ENCODE measurements at regions not wholly inside any gene's neighbourhood (a gene's known extent, or its start where the extent isn't known, plus 50 kb on each side); places are given as distances from the start of the nearest gene placed in this dataset.
A peak's percentile ranks its signal among the peaks of the same experiment; 100 is the strongest.

- no peak overlapping the region for H3K27ac ChIP-seq (ENCODE audit: low read depth, low read length)
- H3K36me3 ChIP-seq (ENCODE audit: insufficient read depth, low read length) = no peaks in the 10 kb centered on the region
- no peak overlapping the region for H3K9ac ChIP-seq (ENCODE audit: low read length)
- no peaks in the 10 kb centered on the region for H3K9me3 ChIP-seq (ENCODE audit: low read length)
- no peaks in the 10 kb centered on the region for H3K27me3 ChIP-seq (ENCODE audit: control insufficient read depth in 1 of 2, insufficient read depth in 2 of 2, low read length in 2 of 2)
- peaks cover 6% of the 10 kb centered on the region for H3K4me1 ChIP-seq (ENCODE audit: insufficient read depth, low read length)
- no peak overlapping the region for H3K4me3 ChIP-seq (ENCODE audit: low read depth in 1 of 2, low read length in 2 of 2)
Observed at GRCh38 chr12:75822416-75822815, 209.2 kb downstream of the PHLDA1 start.

- Histone ChIP-seq H3K27me3 (ENCODE audit: control insufficient read depth in 1 of 2, insufficient read depth in 2 of 2, low read length in 2 of 2) (no peaks in the 10 kb centered on the region), H3K9me3 (ENCODE audit: low read length) (no peaks in the 10 kb centered on the region), H3K4me1 (ENCODE audit: insufficient read depth, low read length) (peaks cover 6% of the 10 kb centered on the region), H3K36me3 (ENCODE audit: insufficient read depth, low read length) (no peaks in the 10 kb centered on the region), H3K27ac (ENCODE audit: low read depth, low read length) (no peak overlapping the region), H3K9ac (ENCODE audit: low read length) (no peak overlapping the region), H3K4me3 (ENCODE audit: low read depth in 1 of 2, low read length in 2 of 2) (no peak overlapping the region)
Observed at GRCh38 chr12:75820848-75821578, 210.6 kb downstream of the PHLDA1 start.

DNA sequence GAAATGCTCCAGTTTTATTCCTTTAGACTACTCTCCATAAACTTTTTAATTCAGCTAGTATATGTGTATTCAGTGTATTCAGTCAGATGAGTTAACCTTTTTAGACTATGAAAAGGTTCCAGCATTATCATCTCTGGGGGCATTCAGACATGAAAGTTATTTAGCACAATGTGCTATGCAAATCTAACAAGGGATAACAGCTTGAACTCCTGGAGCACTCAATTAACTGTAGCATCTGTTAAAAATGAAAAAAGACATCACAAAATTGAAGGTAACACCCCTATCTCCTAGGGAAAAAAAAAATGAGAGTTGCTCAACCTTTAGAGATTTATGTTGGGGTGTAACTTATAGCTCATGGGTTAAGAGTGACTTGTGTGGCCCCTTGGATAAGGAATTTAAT lies 211.5 kb downstream of the PHLDA1 start:
- no peaks in the 10 kb centered on the region for H3K9me3 ChIP-seq (ENCODE audit: low read length)
- no peaks in the 10 kb centered on the region for H3K36me3 ChIP-seq (ENCODE audit: insufficient read depth, low read length)
- no peak overlapping the region for H3K27ac ChIP-seq (ENCODE audit: low read depth, low read length)
- no peak overlapping the region for H3K4me3 ChIP-seq (ENCODE audit: low read depth in 1 of 2, low read length in 2 of 2)
- peaks cover 16% of the 10 kb centered on the region for H3K4me1 ChIP-seq (ENCODE audit: insufficient read depth, low read length)
- no peaks in the 10 kb centered on the region for H3K27me3 ChIP-seq (ENCODE audit: control insufficient read depth in 1 of 2, insufficient read depth in 2 of 2, low read length in 2 of 2)
- H3K9ac ChIP-seq (ENCODE audit: low read length) = no peak overlapping the region

DNA sequence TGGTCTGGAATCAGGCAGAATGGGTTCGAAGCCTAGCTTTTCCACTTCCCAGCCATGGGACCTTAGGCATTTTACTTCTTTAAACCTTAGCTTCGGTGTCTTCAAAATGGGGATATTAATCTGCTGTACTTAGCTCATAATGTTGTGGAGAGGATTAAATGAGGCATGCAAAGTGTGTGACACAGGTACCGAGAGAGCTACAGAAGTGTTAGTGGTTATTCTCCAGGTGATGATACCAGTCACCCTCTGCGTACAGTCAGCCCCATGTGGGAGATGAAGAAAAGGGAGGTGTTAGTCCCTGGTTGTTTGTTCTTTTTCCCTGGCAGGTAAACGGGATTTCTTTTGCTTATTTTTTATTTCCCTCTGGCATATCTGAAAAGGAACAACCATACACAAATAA lies 212.1 kb downstream of the PHLDA1 start:
- Histone ChIP-seq H3K36me3 (ENCODE audit: insufficient read depth, low read length) (no peaks in the 10 kb centered on the region), H3K9me3 (ENCODE audit: low read length) (no peaks in the 10 kb centered on the region), H3K4me3 (ENCODE audit: low read depth in 1 of 2, low read length in 2 of 2) (no peak overlapping the region)

DNA sequence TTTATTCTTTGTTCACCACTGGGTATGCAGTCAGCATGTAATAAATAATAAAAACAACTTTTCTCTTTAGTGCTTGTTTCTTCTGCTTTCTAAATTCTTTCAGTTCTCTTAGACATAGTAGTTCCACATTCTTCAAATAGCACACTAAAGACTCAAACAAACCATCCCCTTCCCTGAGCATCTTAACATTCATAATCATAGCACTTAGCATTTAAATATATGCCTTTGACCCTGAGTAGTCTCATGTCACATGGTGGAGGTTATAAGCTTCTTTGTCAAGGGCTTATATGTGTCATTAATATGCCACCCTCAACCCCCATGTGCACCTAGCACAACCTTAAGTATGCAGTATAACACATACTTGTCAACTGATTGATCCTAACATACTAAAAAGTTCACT lies 212.7 kb downstream of the PHLDA1 start:
- H3K4me1 ChIP-seq (ENCODE audit: insufficient read depth, low read length) = peaks cover 22% of the 10 kb centered on the region
- H3K27me3 ChIP-seq (ENCODE audit: control insufficient read depth in 1 of 2, insufficient read depth in 2 of 2, low read length in 2 of 2) = no peaks in the 10 kb centered on the region
- no peak overlapping the region for H3K4me3 ChIP-seq (ENCODE audit: low read depth in 1 of 2, low read length in 2 of 2)
- no peaks in the 10 kb centered on the region for H3K36me3 ChIP-seq (ENCODE audit: insufficient read depth, low read length)
- no peak overlapping the region for H3K27ac ChIP-seq (ENCODE audit: low read depth, low read length)
- no peak overlapping the region for H3K9ac ChIP-seq (ENCODE audit: low read length)
- no peaks in the 10 kb centered on the region for H3K9me3 ChIP-seq (ENCODE audit: low read length)

More for the DNA sequence above, 212.1 kb downstream of the PHLDA1 start:
- H3K9ac ChIP-seq (ENCODE audit: low read length) = no peak overlapping the region
- H3K27me3 ChIP-seq (ENCODE audit: control insufficient read depth in 1 of 2, insufficient read depth in 2 of 2, low read length in 2 of 2) = no peaks in the 10 kb centered on the region
- peak overlapping the region; percentile 2 for H3K27ac ChIP-seq (ENCODE audit: low read depth, low read length)
- H3K4me1 ChIP-seq (ENCODE audit: insufficient read depth, low read length) = peaks cover 21% of the 10 kb centered on the region

GRCh38 chr12:75816897-75817296 lies 214.7 kb downstream of the PHLDA1 start:
- no peaks in the 10 kb centered on the region for H3K9me3 ChIP-seq (ENCODE audit: low read length)
- no peak overlapping the region for H3K9ac ChIP-seq (ENCODE audit: low read length)
- no peak overlapping the region for H3K4me3 ChIP-seq (ENCODE audit: low read depth in 1 of 2, low read length in 2 of 2)
- H3K27me3 ChIP-seq (ENCODE audit: control insufficient read depth in 1 of 2, insufficient read depth in 2 of 2, low read length in 2 of 2) = no peaks in the 10 kb centered on the region
- H3K4me1 ChIP-seq (ENCODE audit: insufficient read depth, low read length) = peaks cover 26% of the 10 kb centered on the region
- no peaks in the 10 kb centered on the region for H3K36me3 ChIP-seq (ENCODE audit: insufficient read depth, low read length)
- H3K27ac ChIP-seq (ENCODE audit: low read depth, low read length) = no peak overlapping the region

DNA sequence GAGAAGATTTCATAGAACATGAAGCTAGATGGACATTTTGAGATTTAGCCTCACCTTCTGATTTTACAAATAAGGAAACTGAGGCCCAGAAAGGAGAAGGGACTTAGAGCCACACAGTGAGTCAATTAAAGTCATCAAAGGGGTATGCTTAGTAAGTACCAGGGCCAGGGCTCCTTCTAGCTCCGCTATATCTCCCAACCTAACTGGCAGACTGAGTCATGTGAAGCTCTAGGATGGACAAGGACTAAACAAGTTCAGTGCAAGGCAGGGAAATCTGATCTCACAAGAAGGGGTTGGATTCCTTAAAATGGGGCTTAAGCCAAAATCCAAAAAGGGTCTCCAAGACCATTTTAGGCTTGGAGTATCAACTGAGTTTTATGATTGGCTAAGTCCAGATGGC lies 215.8 kb downstream of the PHLDA1 start:
- no peaks in the 10 kb centered on the region for H3K36me3 ChIP-seq (ENCODE audit: insufficient read depth, low read length)
- H3K4me1 ChIP-seq (ENCODE audit: insufficient read depth, low read length) = peaks cover 19% of the 10 kb centered on the region
- H3K27me3 ChIP-seq (ENCODE audit: control insufficient read depth in 1 of 2, insufficient read depth in 2 of 2, low read length in 2 of 2) = no peaks in the 10 kb centered on the region
- H3K9ac ChIP-seq (ENCODE audit: low read length) = no peak overlapping the region
- H3K9me3 ChIP-seq (ENCODE audit: low read length) = no peaks in the 10 kb centered on the region
- H3K27ac ChIP-seq (ENCODE audit: low read depth, low read length) = peak overlapping the region; percentile 70
- H3K4me3 ChIP-seq (ENCODE audit: low read depth in 1 of 2, low read length in 2 of 2) = no peak overlapping the region

- no peaks in the 10 kb centered on the region for H3K9me3 ChIP-seq (ENCODE audit: low read length)
- H3K36me3 ChIP-seq (ENCODE audit: insufficient read depth, low read length) = no peaks in the 10 kb centered on the region
- H3K4me3 ChIP-seq (ENCODE audit: low read depth in 1 of 2, low read length in 2 of 2) = no peak overlapping the region
- H3K4me1 ChIP-seq (ENCODE audit: insufficient read depth, low read length) = peaks cover 19% of the 10 kb centered on the region
- H3K9ac ChIP-seq (ENCODE audit: low read length) = no peak overlapping the region
- no peaks in the 10 kb centered on the region for H3K27me3 ChIP-seq (ENCODE audit: control insufficient read depth in 1 of 2, insufficient read depth in 2 of 2, low read length in 2 of 2)
- peak overlapping the region; percentile 70 for H3K27ac ChIP-seq (ENCODE audit: low read depth, low read length)
Observed at GRCh38 chr12:75814851-75815754, 216.5 kb downstream of the PHLDA1 start.

- Histone ChIP-seq H3K27me3 (ENCODE audit: control insufficient read depth in 1 of 2, insufficient read depth in 2 of 2, low read length in 2 of 2) (no peaks in the 10 kb centered on the region), H3K9me3 (ENCODE audit: low read length) (no peaks in the 10 kb centered on the region), H3K27ac (ENCODE audit: low read depth, low read length) (no peak overlapping the region), H3K4me1 (ENCODE audit: insufficient read depth, low read length) (peaks cover 19% of the 10 kb centered on the region), H3K9ac (ENCODE audit: low read length) (no peak overlapping the region), H3K36me3 (ENCODE audit: insufficient read depth, low read length) (no peaks in the 10 kb centered on the region), H3K4me3 (ENCODE audit: low read depth in 1 of 2, low read length in 2 of 2) (no peak overlapping the region)
Observed at GRCh38 chr12:75813072-75813471, 218.5 kb downstream of the PHLDA1 start.

DNA sequence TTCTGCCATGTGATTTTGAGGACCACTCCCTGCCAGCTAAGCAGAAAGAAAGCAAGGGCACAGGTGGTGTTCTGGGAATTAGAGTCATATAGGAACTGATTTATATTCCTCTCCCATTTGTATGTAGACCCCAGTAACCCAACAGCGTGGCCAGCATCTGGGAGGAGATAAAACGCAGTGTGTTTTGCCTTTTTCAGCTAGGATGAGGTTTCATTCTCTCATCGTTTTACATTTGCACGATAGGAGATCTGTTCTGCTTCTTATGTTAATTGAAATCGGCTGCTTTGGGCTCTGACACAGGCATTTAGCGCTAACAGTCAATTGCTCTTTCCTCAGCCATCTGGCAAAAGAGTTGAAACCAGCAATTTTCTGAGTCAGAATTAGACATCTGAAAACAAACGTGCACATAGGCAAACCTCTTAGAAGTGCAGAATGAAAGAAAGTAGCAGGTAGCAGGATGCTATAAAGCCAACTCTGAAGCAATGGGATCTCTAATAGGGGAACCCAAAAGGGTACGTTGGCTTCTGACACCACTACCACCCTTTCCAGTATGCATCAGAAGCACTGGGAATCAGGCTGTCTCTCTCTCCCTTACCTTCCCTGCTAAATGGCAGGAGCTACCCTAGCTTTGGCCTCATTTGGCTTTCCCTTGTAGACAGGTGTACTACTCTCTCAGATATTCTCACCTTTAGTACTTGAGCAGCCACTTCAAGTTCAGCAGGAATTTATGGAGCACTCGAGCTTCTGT lies 219.1 kb downstream of the PHLDA1 start:
- Histone ChIP-seq H3K27ac (ENCODE audit: low read depth, low read length) (no peak overlapping the region), H3K4me3 (ENCODE audit: low read depth in 1 of 2, low read length in 2 of 2) (peak overlapping the region in 1 of 2 donors; percentile 8), H3K9ac (ENCODE audit: low read length) (no peak overlapping the region), H3K4me1 (ENCODE audit: insufficient read depth, low read length) (peaks cover 19% of the 10 kb centered on the region), H3K27me3 (ENCODE audit: control insufficient read depth in 1 of 2, insufficient read depth in 2 of 2, low read length in 2 of 2) (no peaks in the 10 kb centered on the region), H3K36me3 (ENCODE audit: insufficient read depth, low read length) (no peaks in the 10 kb centered on the region), H3K9me3 (ENCODE audit: low read length) (no peaks in the 10 kb centered on the region)

DNA sequence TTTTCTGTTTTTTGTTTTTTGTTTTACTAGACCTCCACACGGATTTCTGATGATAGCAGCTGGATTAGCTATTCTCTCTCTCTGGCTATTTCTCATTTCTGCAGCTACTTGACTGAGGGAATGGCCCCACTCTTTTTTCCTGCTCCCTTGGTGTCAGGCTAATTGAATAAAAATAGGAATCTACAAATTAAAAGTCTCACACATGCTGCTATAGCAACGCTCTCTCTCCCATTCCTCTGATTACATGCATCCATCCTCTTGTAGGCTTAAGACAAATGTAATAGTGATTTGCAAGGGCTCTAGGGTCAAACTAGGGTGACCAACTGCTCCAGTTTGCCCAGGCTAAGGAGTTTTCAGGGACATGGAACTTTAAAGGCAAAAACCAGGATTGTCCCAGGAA lies 221.8 kb downstream of the PHLDA1 start:
- no peak overlapping the region for H3K27ac ChIP-seq (ENCODE audit: low read depth, low read length)
- H3K4me1 ChIP-seq (ENCODE audit: insufficient read depth, low read length) = peaks cover 7% of the 10 kb centered on the region
- no peak overlapping the region for H3K9ac ChIP-seq (ENCODE audit: low read length)
- H3K4me3 ChIP-seq (ENCODE audit: low read depth in 1 of 2, low read length in 2 of 2) = no peak overlapping the region
- H3K9me3 ChIP-seq (ENCODE audit: low read length) = no peaks in the 10 kb centered on the region
- no peaks in the 10 kb centered on the region for H3K36me3 ChIP-seq (ENCODE audit: insufficient read depth, low read length)
- H3K27me3 ChIP-seq (ENCODE audit: control insufficient read depth in 1 of 2, insufficient read depth in 2 of 2, low read length in 2 of 2) = no peaks in the 10 kb centered on the region
